DMS153 treated with DMSO at 0.1 percent for 48 hours (cell line): ENCODE measurements at regions not wholly inside any gene's neighbourhood (a gene's known extent, or its start where the extent isn't known, plus 50 kb on each side); places are given as distances from the start of the nearest gene placed in this dataset.

ENCODE experiments used
- DNase-seq: peaks from one replicate; lab custom pipeline; 2025; ENCODE audit not compliant: unreplicated experiment; lab: John Stamatoyannopoulos, UW

GRCh38 chr6:90874931-90875330 lies 288.1 kb upstream of the MAP3K7 start:
- no peak for DNase-seq

DNA sequence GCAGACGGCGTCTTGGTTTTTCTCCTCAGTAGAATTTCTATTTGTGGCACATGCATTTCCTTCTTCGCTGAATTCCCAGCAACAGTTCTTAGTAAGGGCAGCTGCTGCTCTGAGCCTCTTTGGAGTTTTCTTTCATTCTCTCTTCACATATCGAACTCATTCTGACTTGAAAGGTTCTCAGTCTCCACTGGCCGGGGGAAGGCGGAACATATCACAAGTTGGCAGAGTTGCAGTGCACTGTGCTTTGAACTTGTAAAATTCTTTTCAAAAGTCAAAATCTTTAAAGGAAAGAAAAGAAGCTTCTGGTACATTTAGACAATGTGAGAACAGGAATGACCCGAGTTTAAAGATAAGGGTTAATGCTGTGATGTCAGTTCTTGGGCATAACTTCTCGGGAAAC lies 286.1 kb upstream of the MAP3K7 start:
- DNase-seq, result no peak

DNA sequence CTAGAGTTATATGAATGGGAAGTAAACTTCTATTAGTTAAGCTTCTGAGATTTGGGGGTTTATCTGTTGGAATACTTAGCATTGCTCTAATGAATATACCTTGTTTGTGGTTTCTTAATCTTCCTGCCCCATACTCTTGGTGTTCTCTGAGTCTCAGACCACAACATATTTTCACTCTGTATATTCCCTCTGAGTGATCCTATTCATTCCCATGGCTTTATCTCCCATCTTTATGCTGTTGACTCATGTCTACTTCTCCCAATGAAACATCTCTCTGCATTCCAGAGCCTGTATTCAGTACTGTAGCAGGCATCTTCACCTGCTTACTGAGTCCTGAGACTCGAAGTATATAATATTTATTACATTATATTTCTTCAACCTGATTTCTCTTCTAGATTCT lies 283.7 kb upstream of the MAP3K7 start:
- DNase-seq, result no peak

DNA sequence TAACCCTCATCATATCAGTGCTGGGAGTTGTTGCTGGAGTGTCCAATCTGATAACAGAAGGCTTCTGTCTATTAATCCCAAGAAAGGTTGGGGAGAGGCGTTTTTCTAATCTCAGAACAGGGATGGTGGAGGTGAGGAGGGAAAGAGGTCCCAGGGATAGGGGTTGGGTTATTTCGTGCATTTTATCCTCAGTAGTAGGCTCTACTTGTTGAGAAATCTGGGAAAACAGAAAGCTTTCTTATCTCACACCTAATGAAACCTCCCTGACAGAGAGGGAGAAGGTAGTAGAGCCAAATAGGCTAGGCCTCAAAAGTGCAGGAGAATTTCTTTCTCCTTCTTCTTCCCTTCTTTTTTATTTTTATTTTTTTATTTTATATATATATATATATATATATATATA lies 281.8 kb upstream of the MAP3K7 start:
- DNase-seq, result no peak

DNA sequence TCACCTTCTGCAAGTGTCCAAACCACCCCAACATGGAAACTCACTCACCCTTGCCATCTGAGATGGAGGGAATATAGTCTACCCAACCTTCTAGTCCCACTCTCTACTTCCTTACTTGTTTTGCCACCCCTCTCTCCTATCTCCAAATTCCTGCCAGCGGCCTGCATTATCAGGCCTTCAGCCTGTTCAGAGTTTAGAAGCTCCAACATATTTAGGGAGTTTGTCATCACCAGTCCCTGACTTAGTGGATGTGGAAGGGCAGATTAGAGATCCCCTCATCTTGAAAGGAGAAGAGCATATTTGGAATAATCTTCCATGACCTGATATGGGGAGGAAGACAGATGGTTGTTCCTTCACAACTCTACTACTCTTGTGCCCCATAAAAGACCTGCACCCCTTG lies 281.4 kb upstream of the MAP3K7 start:
- DNase-seq, result no peak

- no peak for DNase-seq
Measured at GRCh38 chr6:90865513-90865912, 278.6 kb upstream of the MAP3K7 start.

DNA sequence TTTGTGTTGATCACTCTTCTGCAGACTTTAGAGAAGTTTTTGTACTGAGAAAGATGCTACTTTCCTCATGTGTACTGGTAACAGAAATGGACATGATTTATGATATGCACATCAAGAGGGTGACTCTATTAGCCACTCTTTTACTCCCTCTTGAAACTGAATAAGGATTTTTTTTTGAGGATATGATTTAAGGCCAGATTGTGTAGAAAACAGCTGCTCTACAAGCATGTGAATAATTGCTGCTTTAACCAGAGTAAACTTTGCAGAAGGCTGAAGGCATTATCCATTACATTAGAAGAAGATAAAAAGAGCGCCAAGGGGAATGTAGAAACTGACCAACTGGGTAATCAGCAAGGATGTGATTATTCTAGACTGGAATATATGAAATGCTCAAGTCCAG lies 276.2 kb upstream of the MAP3K7 start:
- DNase-seq, result no peak

- no peak for DNase-seq
Measured at GRCh38 chr6:90860822-90861601, 274.1 kb upstream of the MAP3K7 start.

DNA sequence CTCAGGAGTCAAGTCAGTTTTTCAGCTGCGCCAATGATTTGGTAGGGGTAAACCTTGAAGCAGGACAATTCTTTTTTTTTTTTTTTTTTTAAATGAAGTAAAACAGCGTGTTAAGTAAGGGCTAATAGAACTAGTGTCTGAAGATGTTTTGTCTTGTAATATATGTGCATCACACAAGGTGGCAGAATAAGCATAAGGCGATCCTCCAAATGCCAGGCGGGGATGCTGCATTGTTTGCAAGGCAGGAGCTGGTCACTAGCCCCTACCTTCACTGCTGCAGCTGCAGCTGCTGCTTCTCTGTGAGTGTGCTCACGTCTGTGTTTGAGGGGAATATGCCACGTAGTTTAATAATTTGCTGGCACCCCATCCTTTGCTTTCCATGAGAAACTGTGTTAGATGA lies 272.7 kb upstream of the MAP3K7 start:
- no peak for DNase-seq

GRCh38 chr6:90859056-90859455 lies 272.2 kb upstream of the MAP3K7 start:
- DNase-seq, result no peak

- no peak for DNase-seq
Measured at GRCh38 chr6:90849686-90850085, 262.8 kb upstream of the MAP3K7 start.

GRCh38 chr6:90846824-90847223 lies 260.0 kb upstream of the MAP3K7 start:
- peak; percentile 25 for DNase-seq

- peak; percentile 63 for DNase-seq
Measured at GRCh38 chr6:90835596-90836212, 248.8 kb upstream of the MAP3K7 start.

DNA sequence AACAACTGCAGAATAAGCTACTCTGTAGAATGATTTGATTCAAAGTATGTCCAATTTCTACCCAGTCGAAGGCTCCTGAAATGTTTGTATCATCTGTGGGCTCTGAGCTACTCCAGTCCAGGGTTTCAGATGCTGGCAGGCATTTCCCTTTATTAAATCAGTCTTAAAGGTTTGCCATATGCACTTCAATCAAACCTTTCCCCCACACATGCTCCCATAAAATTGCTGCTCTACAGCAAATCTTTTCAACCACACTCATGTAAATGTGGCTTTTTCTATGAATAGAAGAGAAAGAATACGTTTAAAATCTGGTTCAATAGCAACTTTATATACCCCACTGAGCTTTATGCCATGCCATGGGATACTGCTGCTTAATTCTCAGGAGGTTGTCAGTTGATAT lies 242.4 kb upstream of the MAP3K7 start:
- no peak for DNase-seq

DNA sequence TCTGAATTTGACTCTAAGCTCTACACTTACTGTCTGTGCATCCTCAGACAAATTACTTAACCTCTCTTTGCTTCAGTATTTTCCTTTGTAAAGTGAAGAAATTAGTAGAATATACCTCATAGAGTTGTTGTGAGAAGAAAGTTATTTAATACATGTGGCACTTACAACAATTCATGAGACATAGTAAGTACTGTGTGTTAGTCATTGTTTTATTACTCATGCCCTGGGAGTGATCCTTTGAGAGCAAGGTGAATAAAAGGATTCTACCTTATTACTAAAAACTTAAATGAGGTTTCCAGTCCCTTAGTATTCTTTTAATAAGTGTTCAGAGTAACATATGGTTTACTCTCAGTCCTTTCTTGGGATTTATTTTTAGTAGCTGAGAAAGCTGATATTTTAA lies 233.6 kb upstream of the MAP3K7 start:
- no peak for DNase-seq

GRCh38 chr6:90819483-90819882 lies 232.6 kb upstream of the MAP3K7 start:
- DNase-seq, result no peak

DNA sequence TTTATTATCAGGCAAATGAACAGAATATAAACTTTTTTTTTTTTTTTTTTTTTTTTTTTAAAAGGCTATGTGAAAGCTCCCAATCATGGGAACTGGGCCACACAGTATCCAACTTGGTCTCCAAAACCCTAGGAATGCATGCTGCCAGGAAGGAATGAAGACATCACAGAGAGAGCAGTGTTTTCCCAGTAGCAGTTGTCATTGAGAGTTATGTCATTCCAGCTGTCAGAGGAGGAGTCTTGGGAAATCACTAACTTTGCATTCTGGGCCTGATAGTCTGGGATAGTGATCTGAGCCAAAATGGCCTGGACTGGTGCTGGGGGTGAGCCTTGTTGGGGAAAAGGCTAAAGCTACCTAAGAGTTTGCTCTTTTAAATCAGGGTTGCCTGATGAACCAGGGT lies 231.3 kb upstream of the MAP3K7 start:
- no peak for DNase-seq

DNA sequence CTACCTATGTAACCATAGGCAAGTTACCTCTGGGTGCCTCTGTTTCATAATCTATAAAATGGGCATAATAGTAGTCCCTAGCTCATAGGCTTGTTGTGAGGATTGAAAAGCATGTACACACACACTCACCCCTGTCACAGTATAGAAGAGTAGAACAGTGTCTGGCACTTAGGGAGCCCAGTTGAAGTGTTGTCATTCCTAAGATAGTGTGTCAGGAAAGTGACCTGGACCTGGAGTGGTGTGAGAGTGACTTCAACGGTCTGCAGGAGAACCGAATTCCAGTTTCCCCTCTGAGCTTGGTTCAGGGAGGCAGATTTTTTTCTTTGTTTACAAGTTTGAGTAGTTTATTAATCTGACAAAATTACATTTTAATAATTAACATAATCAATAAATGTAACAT lies 229.9 kb upstream of the MAP3K7 start:
- DNase-seq, result no peak

DNA sequence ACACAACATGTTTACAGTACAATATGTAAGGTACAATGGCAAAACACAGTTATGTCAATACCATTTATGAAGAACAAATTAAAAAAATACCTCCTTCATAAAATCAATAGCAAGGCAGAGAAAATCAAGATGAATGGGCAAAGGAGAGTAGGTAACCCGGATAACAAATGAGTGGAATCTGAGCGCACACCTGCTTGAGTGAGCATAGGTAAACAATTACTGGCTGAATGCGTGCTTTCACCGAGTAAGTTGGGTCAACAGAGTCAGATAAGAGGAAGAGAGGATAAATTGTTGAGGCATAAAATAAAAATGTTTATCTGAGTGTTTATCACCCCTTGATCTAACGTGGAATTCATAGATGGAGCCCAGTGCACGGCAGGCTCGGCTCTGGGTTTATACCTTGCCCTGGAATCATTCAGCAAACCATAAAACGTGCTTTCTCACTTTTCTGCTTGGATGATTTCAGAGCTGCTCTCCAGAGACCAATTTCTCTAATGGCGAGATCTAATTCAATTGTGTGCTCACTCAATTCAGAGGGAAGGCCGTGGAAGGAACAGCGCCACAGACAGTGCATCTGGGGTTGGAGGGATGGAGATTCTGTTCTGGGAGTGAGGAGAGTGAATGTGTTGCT lies 224.8 kb upstream of the MAP3K7 start:
- DNase-seq, result peak; percentile 99

- DNase-seq, result no peak
Measured at GRCh38 chr6:90809035-90809434, 222.2 kb upstream of the MAP3K7 start.

DNA sequence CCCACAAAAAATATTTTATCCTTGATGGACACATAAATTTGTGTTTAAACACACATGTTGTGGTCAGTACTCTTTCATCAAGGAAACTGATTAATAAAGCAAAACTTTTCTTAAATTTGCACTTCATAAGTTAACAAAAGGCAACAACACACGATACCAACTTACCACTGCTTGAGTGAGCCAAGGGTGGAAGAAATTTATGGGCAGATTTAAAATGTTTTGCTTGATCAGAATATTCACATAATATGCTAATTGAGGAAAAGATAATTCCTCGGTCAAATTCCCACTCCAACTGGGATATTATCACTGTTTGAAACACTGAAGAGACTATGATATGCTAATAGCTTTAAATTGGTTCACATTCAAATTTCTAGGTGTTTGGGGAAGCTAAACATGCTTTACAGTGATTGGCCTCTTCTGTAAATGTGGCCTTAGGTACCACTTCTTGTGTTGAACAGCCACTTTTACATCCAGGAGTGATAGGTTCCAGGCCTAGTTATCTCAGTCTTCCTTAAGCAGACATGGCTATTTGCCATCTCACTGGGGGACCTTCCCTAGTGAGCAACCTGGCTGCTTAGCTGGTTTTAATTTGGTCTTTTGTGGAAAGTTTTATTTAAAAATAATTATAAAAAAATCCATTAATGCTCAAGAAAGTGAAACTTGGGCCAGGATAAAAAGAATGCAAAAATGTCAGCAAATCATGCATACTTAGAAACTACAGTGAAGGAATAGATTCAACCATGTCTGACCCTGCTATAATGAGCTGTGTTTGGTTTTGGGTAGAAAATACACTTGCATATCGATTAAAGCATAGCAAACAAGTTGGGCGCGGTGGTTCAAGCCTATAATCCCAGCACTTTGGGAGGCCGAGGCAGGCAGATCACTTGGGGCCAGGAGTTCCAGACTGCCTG lies 221.2 kb upstream of the MAP3K7 start:
- no peak for DNase-seq
